ENCODE measurements at regions not wholly inside any gene's neighbourhood (a gene's known extent, or its start where the extent isn't known, plus 50 kb on each side); places are given as distances from the start of the nearest gene placed in this dataset.
"Not testable (repeated sequence)": the region's sequence is repeated elsewhere in the genome, so short reads cannot be mapped to it uniquely, and the experiment has no call there.

- DNase-seq (ENCODE audit: low read depth), result not testable (repeated sequence)
These were observed 66.2 kb upstream of the PAPPA2 start for GRCh38 chr1:176396604-176397395.

GRCh38 chr1:176391621-176392020 lies 71.4 kb upstream of the PAPPA2 start:
- no peak for DNase-seq (ENCODE audit: low read depth)

GRCh38 chr1:176384841-176385240 lies 78.1 kb upstream of the PAPPA2 start:
- no peak for DNase-seq (ENCODE audit: low read depth)

GRCh38 chr1:176382163-176382562 lies 80.8 kb upstream of the PAPPA2 start:
- no peak for DNase-seq (ENCODE audit: low read depth)

- no peak for DNase-seq (ENCODE audit: low read depth)
These were observed 83.2 kb upstream of the PAPPA2 start for GRCh38 chr1:176379626-176380339.

- DNase-seq (ENCODE audit: low read depth), result peak; percentile 29
These were observed 87.9 kb upstream of the PAPPA2 start for GRCh38 chr1:176374967-176375569.

- no peak for DNase-seq (ENCODE audit: low read depth)
These were observed 98.6 kb upstream of the PAPPA2 start for GRCh38 chr1:176364236-176364905.

GRCh38 chr1:176349135-176349715 lies 113.8 kb upstream of the PAPPA2 start:
- not testable (repeated sequence) for DNase-seq (ENCODE audit: low read depth)

GRCh38 chr1:176341656-176342055 lies 121.3 kb upstream of the PAPPA2 start:
- DNase-seq (ENCODE audit: low read depth), result no peak

GRCh38 chr1:176338877-176339276 lies 124.1 kb upstream of the PAPPA2 start:
- no peak for DNase-seq (ENCODE audit: low read depth)

GRCh38 chr1:176330782-176331181 lies 123.7 kb upstream of the COP1 start:
- no peak for DNase-seq (ENCODE audit: low read depth)

- no peak for DNase-seq (ENCODE audit: low read depth)
These were observed 118.6 kb upstream of the COP1 start for GRCh38 chr1:176325664-176326063.

GRCh38 chr1:176323472-176323871 lies 116.4 kb upstream of the COP1 start:
- no peak for DNase-seq (ENCODE audit: low read depth)

GRCh38 chr1:176315519-176316220 lies 108.6 kb upstream of the COP1 start:
- no peak for DNase-seq (ENCODE audit: low read depth)

GRCh38 chr1:176296602-176297001 lies 89.5 kb upstream of the COP1 start:
- not testable (repeated sequence) for DNase-seq (ENCODE audit: low read depth)

- no peak for DNase-seq (ENCODE audit: low read depth)
These were observed 78.9 kb upstream of the COP1 start for GRCh38 chr1:176285996-176286395.

GRCh38 chr1:176271572-176271971 lies 64.5 kb upstream of the COP1 start:
- no peak for DNase-seq (ENCODE audit: low read depth)

All from activated T-cell treated with anti-CD3 and anti-CD28 coated beads for 1 hour (primary cell).